Thoracic aorta (tissue), 2 donors: ENCODE measurements at regions not wholly inside any gene's neighbourhood (a gene's known extent, or its start where the extent isn't known, plus 50 kb on each side); places are given as distances from the start of the nearest gene placed in this dataset.

Experiments
- ATAC-seq: fragments of 150-250 bp; one replicate; pipeline ENCODE4 v1.8.0; 2017; ENCODE audit warnings: low read depth; ENCODE audit not compliant: insufficient number of reproducible peaks, low FRiP score
- DNase-seq: peaks from one replicate; pipeline ENCODE4 v3.0.0-alpha.2; 2020; ENCODE audit warnings: low spot score
- H3K27ac ChIP-seq, 2 donors: fragments of 200-600 bp; sonication (generic); 1 replicate in 1 of 2; 2 replicates in 1 of 2; pipeline ENCODE4 v1.5.1; 2016; ENCODE audit warnings: mild to moderate bottlenecking in 2 of 2, moderate library complexity in 2 of 2
- H3K27me3 ChIP-seq: fragments of 200-600 bp; sonication (generic); replicated peaks from 2 replicates; pipeline ENCODE4 v1.6.0; 2016; ENCODE audit warnings: mild to moderate bottlenecking; ENCODE audit not compliant: insufficient read depth
- H3K36me3 ChIP-seq: fragments of 200-600 bp; sonication (generic); one replicate; pipeline ENCODE4 v1.5.1; 2016
- H3K4me1 ChIP-seq, 2 donors: fragments of 200-600 bp; sonication (generic); 1 replicate in 1 of 2; 2 replicates in 1 of 2; pipeline versions ENCODE4 v1.5.1 to v1.6.0; 2016; ENCODE audit warnings: low read depth in 2 of 2, mild to moderate bottlenecking in 1 of 2; ENCODE audit not compliant: control insufficient read depth in 1 of 2
- H3K4me3 ChIP-seq: fragments of 200-600 bp; sonication (generic); 2 replicates; pipeline ENCODE4 v1.5.1; 2016; ENCODE audit warnings: mild to moderate bottlenecking
- H3K9me3 ChIP-seq: fragments of 200-600 bp; sonication (generic); 2 replicates; pipeline ENCODE4 v1.5.1; 2016
- CTCF ChIP-seq: fragments of 200-600 bp; sonication (generic); IDR thresholded peaks from one replicate; pipeline ENCODE4 v1.5.1; 2019; ENCODE audit warnings: antibody characterized with exemption

DNA sequence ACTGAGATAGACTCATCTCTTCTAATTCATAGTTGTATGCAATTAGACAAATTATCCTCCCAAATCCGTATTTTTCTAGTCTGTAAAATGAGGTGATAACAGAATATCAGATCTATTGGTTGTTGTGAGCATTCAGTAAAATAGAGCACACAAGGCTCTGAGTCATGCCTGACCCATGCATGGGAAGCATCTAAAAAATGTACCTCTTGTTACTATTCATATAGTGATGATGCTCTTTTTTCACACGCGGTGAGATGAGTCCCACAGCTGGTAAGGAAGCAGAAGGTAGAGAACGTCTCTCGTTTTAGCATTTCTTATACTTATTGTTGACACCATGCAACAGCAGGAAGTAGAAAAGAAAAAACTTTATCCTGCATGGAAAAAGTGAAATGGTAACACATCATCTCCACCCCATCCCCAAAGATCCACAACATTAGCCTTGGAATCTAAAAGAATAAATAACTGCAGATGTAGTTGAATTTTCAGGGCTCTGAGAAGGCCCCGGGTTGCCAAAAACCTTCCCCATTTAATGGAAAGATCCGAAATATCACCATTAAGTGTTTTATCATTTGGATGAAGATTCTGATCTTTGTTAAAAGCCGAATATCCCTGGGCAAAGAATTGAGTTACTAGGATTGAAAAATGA is 215.6 kb downstream of the TMEM114 start:
- no peak for ATAC-seq
- H3K9me3 ChIP-seq: no peaks in the 10 kb centered on the region
- H3K4me1 ChIP-seq: no peaks in the 10 kb centered on the region
- DNase-seq: no peak
- H3K27me3 ChIP-seq: no peaks in the 10 kb centered on the region
- no peak overlapping the region for H3K27ac ChIP-seq
- H3K36me3 ChIP-seq: no peaks in the 10 kb centered on the region
- no peak overlapping the region for H3K4me3 ChIP-seq
- no peak for TF ChIP-seq CTCF

GRCh38 chr16:8373676-8374431 is 216.5 kb downstream of the TMEM114 start:
- Histone ChIP-seq H3K4me3 (no peak overlapping the region), H3K4me1 (no peaks in the 10 kb centered on the region), H3K9me3 (no peaks in the 10 kb centered on the region), H3K27me3 (no peaks in the 10 kb centered on the region), H3K27ac (no peak overlapping the region), H3K36me3 (no peaks in the 10 kb centered on the region)
- DNase-seq: no peak
- TF ChIP-seq CTCF: no peak
- no peak for ATAC-seq

DNA sequence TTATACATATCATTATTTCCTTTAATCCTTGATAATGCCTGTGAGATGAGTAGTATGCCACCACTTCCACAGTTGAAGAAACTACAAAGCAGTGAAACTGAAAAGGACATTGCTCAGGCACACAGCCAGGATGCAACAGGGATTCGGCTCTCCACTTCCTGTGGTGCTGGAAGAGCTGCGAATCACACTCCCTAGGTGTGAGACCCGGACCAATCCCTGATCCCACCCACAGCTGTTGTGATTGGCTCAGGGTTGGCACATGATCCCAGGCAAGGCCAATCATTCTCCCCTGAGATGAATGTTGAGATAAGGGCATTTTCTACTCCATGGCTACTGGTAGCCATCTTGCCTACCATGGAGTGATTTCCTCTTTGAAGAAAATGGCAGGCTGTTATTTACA is 218.2 kb downstream of the TMEM114 start:
- Histone ChIP-seq H3K27me3 (no peaks in the 10 kb centered on the region), H3K4me1 (no peaks in the 10 kb centered on the region), H3K36me3 (no peaks in the 10 kb centered on the region), H3K27ac (no peak overlapping the region), H3K4me3 (no peak overlapping the region), H3K9me3 (no peaks in the 10 kb centered on the region)
- no peak for DNase-seq
- no peak for TF ChIP-seq CTCF
- no peak for ATAC-seq

DNA sequence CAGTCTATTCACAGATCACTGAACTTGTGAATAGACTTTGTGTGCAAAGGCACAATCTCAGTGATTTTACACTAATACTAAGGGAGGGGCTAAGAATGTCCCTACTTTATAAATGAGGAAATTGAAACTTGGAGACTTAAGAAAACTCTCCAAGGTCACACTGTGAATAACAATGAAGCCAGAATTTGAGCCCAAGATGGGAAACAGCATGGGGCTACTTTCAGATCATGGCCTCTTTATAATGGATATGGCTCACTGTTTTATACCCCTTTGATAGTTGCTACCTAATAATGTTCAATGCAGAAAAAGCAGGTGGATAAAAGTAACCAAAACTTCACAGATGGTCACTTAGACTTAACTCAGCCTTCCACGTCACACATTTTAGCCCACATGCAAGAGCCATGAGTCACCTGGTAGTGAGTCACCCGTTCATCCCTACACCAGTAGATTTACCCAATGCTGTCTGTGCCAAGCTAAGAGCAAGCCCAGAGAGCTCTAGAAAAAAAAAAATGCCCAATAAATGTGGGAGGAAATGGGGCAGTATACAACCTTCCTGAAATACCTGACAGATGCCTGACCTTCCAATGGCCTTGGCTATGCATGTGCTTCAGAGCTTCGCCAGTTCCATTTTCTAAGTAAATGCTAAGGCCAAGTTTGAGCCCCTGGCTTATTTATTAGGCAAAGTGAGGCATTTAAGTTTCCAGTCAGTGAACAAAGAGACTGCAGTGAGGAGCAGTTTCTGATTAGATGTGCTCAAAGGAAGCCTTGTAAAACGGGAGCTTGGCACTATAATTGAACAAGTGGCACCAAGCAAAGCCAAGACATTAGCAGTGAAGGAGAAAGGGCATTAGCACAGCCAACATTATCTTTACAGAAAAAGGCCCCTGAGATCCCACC is 219.7 kb downstream of the TMEM114 start:
- Histone ChIP-seq H3K36me3 (no peaks in the 10 kb centered on the region), H3K4me1 (no peaks in the 10 kb centered on the region), H3K4me3 (no peak overlapping the region), H3K9me3 (no peaks in the 10 kb centered on the region), H3K27me3 (no peaks in the 10 kb centered on the region), H3K27ac (no peak overlapping the region)
- DNase-seq (no peak), ATAC-seq (no peak)
- no peak for TF ChIP-seq CTCF

GRCh38 chr16:8358937-8359336 is 231.4 kb downstream of the TMEM114 start:
- DNase-seq (no peak), ATAC-seq (no peak)
- no peaks in the 10 kb centered on the region for H3K27me3 ChIP-seq
- no peak for TF ChIP-seq CTCF
- H3K27ac ChIP-seq: no peak overlapping the region
- no peak overlapping the region for H3K4me3 ChIP-seq
- H3K36me3 ChIP-seq: no peaks in the 10 kb centered on the region
- no peaks in the 10 kb centered on the region for H3K9me3 ChIP-seq
- H3K4me1 ChIP-seq: no peaks in the 10 kb centered on the region
